ENCODE measurements at regions not wholly inside any gene's neighbourhood (a gene's known extent, or its start where the extent isn't known, plus 50 kb on each side); places are given as distances from the start of the nearest gene placed in this dataset.
"Not testable (repeated sequence)": the region's sequence is repeated elsewhere in the genome, so short reads cannot be mapped to it uniquely, and the experiment has no call there.

DNA sequence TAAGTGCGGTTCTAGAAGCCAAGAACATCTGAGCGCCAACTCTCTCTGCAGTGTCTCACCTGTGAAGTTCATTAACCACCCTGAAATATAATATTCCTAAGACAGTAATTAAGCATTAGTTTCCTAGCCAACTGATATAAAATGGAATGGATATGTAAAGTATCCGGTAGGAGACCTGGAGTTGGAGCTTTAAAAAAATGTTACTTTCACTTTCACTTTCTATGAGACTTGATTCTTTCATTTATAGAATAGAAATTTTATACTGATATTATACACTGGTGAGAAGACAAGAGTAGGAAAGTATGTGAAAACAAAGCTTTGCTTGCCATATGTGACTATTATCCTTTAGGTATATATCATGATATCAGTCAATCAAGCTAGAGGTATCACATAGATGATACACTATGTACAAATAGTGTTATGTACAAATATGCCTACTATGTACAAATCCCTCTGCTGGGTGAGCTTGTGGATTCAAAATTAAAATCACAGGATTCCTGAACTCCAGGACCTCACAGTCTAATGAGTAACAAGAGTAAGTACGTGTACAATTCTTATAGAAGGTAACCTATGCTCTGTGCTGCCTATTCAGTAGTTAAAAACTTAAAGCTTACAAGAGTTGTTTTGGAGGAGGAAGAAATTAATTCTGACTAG, 934.2 kb downstream of the TTLL7 start:
- no peak for DNase-seq

GRCh38 chr1:83060651-83061390, 938.1 kb downstream of the TTLL7 start:
- DNase-seq: no peak

DNA sequence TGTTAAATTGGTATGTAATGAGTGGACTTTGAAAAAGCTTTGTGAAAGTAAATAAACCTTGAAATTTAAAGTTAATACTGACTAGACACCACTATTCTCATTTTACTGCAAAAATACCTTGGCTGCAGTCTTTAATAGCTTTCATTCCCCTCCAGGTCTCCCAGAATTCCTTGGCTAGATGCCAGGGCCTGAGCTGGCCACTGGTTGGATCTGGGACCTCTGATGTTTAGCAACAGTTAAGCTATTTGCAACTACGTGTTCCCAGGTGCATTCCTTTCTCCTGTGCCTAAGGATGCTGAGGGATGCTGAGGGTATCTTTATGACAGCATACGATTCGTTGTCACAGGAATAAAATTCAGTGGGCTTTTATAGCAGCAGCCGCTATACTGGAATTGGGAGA, 938.7 kb downstream of the TTLL7 start:
- DNase-seq: no peak

- no peak for DNase-seq
Observed at GRCh38 chr1:83058327-83058726, 940.6 kb downstream of the TTLL7 start.

DNA sequence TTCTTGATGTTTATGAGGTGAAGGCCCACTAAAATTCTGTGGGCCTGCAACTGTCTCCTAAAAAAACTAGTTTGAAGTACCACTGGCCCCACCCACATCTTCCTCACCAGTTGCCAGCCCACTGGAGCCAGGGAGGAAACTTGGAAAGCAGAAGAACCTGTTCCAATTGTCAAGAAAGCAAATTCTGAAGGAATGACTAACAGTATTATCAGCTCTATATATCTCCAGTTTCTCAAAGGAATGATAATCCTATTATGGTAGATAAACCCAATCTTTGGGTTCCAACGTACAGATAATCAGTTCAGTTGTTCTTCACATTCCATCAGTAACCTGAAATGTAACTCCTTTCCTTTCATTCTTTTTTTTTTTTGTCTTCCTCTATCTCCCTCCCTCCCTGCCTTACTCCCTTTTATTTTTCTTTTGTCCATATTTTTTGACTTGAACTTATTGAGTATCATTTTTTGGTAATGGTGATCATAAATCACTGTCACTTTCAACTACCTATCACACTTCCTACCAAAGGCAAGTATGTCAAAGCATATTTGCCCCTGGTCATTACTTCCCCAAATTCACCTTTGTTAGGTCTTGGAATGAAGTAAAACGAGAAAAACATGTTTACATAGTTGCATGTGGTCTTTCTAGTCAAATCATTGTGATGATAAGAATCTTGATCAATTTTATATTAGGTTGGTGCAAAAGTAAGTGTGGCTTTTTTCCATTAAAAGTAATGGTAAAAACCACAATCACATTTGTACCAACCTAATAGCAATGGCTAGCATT, 943.4 kb downstream of the TTLL7 start:
- DNase-seq: no peak

DNA sequence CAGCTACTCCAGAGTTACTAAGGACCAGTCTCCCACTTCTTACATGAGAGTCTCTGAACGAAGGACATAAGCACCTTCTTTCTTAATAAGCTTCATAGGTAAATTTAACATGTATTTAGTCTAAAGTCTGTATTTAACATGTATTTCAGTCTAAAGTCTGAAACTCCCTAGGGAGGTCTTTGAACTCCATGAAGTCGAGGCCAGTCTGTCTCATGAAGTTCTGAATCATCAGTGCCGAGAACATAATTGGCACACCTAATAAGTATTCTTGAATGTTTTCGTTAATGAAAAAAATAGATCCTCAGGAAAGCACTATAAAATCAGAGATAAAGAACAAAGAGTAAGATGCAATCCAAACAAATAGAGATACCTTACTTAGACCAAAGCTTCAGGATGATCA, 945.5 kb downstream of the TTLL7 start:
- DNase-seq: no peak

GRCh38 chr1:83052865-83053264, 946.1 kb downstream of the TTLL7 start:
- DNase-seq: no peak

DNA sequence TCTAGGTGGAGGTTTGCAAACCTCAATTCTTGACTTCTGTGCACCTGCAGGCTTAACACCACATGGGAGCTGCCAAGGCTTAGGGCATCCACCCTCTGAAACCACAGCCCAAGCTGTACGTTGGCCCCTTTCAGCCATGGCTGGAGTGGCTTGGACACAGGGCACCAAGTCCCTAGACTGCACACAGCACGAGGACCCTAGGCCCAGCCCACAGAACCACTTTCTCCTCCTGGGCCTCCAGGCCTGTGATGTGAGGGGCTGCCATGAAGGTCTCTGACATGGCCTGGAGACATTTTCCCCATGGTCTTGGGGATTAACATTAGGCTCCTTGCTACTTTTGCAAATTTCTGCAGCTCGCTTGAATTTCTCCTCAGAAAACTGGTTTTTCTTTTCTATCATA, 947.9 kb downstream of the TTLL7 start:
- DNase-seq: not testable (repeated sequence)

DNA sequence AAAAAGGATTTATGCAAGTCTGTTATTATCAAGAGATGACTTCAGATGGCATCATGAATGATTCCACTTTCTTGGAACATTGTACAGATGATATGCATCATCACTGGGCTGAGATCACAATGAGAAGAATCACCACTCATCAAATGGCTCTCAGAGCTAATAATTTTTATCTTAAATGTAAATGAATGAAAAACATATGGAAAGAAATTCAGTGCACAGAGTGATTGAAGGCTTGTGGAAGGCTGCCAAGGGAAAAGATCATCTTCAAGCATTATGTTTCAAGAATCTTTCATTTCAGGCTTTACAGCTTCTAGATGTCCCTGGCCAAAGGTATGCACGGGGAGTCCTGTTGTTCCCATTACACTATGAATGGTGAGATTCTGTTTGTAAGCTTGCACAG, 955.7 kb downstream of the TTLL7 start:
- DNase-seq: no peak

DNA sequence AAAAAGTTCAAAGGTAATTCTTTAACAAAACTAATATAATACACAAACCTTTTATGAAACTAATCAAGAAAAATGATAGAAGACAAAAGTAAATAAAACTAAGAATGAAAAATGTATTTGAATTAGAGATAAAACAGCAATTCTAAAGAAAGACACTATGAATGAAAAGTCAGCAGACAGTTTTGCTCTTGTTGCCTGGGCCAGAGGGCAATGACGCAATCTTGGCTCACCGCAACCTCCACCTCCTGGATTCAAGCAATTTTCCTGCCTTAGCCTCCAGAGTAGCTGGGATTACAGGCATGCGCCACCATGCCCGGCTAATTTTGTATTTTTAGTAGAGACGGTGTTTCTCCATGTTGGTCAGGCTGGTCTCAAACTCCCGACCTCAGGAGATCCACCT, 959.8 kb downstream of the TTLL7 start:
- DNase-seq: not testable (repeated sequence)

GRCh38 chr1:83034851-83035250, 964.1 kb downstream of the TTLL7 start:
- DNase-seq: no peak

- no peak for DNase-seq
Observed at GRCh38 chr1:83033682-83034081, 965.2 kb downstream of the TTLL7 start.

DNA sequence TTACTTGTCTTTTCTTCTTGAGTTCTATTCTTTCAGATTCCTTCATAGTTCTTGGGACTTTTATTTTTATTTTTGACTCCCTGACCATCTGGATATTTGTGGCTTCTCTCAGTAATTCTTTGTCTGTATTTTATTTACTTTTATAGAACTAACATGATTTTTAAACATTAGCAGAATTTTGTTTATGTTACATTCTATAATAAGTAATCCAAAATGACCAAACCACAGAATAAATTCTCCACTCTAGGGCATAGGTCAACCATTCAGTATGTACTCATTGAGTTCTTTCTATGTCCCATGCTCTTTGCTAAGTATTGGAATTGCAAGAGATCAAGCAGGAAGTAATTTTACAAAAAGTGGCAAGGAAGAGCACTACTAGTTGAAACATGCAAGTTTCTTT, 969.0 kb downstream of the TTLL7 start:
- DNase-seq: no peak

GRCh38 chr1:83029050-83029449, 969.9 kb downstream of the TTLL7 start:
- DNase-seq: no peak

DNA sequence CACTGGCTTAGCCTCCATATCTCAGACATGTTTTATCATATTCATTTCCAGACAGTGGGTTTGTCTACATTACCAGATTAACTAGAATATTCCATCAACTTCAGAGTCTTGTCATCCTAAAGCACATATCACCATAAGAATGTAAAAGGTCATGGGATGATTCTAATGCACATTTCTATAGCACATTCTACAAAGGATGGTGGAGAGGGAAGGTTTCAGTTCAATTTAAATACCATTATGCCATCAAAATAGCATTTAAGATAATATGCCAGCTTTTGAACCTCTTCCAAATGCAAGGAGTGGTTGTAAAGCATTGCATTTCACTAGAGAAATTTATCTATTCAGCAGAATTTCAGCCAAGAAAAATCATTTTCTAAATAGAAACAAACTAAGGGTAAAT, 970.5 kb downstream of the TTLL7 start:
- no peak for DNase-seq

DNA sequence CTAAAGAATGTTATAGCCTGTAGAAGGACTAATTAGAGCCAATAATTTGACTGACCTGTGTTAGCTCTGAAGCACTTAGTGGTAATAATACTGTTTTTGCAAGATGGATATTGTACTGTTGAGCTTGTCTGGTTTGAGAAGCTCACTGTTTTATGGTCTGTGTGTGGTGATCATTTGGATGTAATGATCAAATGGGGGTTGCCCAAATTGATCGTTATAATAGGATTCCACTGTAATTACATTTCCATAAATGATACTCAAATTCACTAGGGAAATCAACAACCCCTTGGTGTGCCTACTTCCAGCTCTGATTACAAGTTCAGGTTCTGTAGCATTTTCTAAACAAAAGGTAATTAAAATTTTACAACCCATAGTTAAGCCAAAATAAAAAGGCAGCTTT, 971.4 kb downstream of the TTLL7 start:
- no peak for DNase-seq

DNA sequence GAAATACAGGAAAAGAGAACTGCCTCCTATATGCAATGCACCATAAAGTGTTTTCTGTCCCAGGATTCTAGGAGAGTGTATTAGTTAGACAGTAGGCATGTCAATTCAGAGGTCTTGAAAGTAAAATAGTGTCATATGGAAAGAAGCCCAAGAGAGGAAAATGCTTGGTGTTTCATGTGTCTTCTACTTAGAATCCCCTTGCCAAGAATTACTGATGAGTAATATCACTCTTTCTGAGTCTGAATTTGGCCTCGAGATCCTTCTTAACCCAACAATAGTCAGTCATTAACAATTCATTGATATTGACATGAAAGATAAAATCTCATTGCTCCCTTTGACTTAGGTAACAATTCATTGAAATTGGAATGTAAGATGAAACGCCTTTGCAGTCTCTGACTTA, 972.2 kb downstream of the TTLL7 start:
- no peak for DNase-seq

- no peak for DNase-seq
Observed at GRCh38 chr1:83024251-83024767, 974.6 kb downstream of the TTLL7 start.

DNA sequence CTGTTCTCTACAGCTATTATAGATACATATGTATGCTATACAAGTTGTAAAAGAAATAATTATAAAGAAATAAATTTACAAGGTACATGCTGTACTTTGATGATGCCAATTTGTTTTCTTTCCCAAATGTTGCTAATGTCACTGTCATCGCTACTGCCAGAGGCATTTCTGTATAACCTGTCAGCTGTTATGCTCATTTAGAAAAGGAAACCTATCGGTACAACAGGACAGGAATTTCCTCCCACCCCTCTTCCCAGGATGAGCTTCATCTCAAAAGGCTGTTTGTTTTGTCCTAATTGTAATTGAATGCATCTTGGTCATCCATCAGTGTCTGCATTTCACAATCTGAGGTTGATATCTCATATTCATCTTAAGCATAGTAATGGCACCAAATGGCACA, 975.7 kb downstream of the TTLL7 start:
- no peak for DNase-seq

GRCh38 chr1:83022206-83022605, 976.7 kb downstream of the TTLL7 start:
- DNase-seq: no peak

DNA sequence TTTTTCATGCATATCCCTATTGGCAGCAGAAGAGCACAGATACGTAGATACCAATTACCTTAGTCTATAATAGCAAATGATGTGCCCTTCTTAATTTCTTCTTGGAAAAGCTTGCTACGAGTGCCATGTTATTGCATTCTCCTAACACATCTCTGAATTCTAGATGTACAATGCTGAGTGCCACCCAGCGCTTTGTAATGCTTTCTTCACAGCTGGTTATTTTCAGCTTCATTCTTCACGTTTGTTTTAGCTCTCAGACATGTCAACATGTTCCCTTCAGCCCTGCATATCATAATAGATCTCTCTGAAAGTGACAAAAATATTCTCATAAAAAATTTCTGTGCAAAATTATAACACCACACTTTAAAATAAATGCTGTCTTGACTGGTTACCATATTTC, 981.2 kb downstream of the TTLL7 start:
- no peak for DNase-seq

GRCh38 chr1:83017276-83017675, 981.7 kb downstream of the TTLL7 start:
- DNase-seq: no peak

DNA sequence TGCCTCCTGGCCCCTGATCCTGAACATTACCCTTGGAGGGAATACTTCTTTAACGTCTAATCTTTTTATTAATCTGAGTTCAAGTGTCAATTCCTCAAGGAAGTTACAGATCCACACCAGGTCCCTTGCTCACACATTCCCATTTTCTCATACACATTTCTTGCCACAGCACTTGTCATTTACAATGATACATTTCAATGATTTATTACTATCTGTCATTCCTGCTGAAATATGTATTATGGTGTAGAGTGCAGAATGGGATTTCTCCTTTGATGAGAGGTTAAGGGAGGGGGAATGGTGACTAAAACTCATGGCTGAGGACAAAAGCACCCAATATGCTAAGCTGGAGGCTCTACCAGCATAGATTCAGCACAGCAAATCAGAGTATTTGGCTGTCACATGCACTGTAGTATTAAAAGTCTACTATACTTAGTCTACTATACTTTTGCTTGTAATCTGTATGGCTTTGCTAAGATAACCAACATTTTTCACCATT, 982.5 kb downstream of the TTLL7 start:
- DNase-seq: no peak

- DNase-seq: no peak
Observed at GRCh38 chr1:83015163-83015562, 983.8 kb downstream of the TTLL7 start.
